MM.1S (cell line): ENCODE measurements at regions not wholly inside any gene's neighbourhood (a gene's known extent, or its start where the extent isn't known, plus 50 kb on each side); places are given as distances from the start of the nearest gene placed in this dataset.

Source experiments
- DNase-seq: peaks from one replicate; pipeline ENCODE4 v3.0.0-alpha.2; 2015
- H2AFZ ChIP-seq: fragments of 300-600 bp; sonication (generic); 2 replicates; pipeline ENCODE4 v1.6.0; 2016; ENCODE audit warnings: antibody characterized with exemption, low read length
- H3F3A ChIP-seq: fragments of 300-600 bp; sonication (generic); 2 replicates; pipeline ENCODE4 v1.6.1; 2016; ENCODE audit warnings: mild to moderate bottlenecking, antibody characterized with exemption, low read length, moderate library complexity, mixed read lengths; ENCODE audit not compliant: insufficient read depth
- H3K27ac ChIP-seq: fragments of 300-600 bp; sonication (generic); 2 replicates; pipeline ENCODE4 v1.5.1; 2016; ENCODE audit warnings: mild to moderate bottlenecking, low read length
- H3K27me3 ChIP-seq: fragments of 300-600 bp; sonication (generic); replicated peaks from 2 replicates; pipeline ENCODE4 v1.6.0; 2016; ENCODE audit warnings: low read length; ENCODE audit not compliant: insufficient read depth
- H3K36me3 ChIP-seq: fragments of 300-600 bp; sonication (generic); replicated peaks from 2 replicates; pipeline ENCODE4 v1.6.1; 2016; ENCODE audit warnings: mild to moderate bottlenecking, low read length, mixed read lengths; ENCODE audit not compliant: insufficient read depth
- H3K4me1 ChIP-seq: fragments of 300-600 bp; sonication (generic); 2 replicates; pipeline ENCODE4 v1.6.1; 2016; ENCODE audit warnings: low read length, mixed read lengths
- H3K4me2 ChIP-seq: fragments of 300-600 bp; sonication (generic); 2 replicates; pipeline ENCODE4 v1.6.0; 2016; ENCODE audit warnings: low read depth, low read length
- H3K4me3 ChIP-seq: fragments of 300-600 bp; sonication (generic); 2 replicates; pipeline ENCODE4 v1.5.1; 2016; ENCODE audit warnings: low read length, mixed read lengths
- H3K79me2 ChIP-seq: fragments of 300-600 bp; sonication (generic); 2 replicates; pipeline ENCODE4 v1.6.1; 2016; ENCODE audit warnings: mixed run types, low read length, mixed read lengths
- H3K9ac ChIP-seq: fragments of 300-600 bp; sonication (generic); 2 replicates; pipeline ENCODE4 v1.6.1; 2016; ENCODE audit warnings: low read length, mixed read lengths
- H3K9me2 ChIP-seq: fragments of 300-600 bp; sonication (generic); replicated peaks from 2 replicates; pipeline ENCODE4 v1.6.1; 2016; ENCODE audit warnings: mild to moderate bottlenecking, low read length, mixed read lengths; ENCODE audit not compliant: insufficient read depth
- H3K9me3 ChIP-seq: fragments of 300-600 bp; sonication (generic); replicated peaks from 2 replicates; pipeline ENCODE4 v1.6.1; 2016; ENCODE audit warnings: mild to moderate bottlenecking, low read length, mixed read lengths; ENCODE audit not compliant: insufficient read depth
- H4K20me1 ChIP-seq: fragments of 300-600 bp; sonication (generic); 2 replicates; pipeline ENCODE4 v1.6.1; 2016; ENCODE audit warnings: mild to moderate bottlenecking, low read length, moderate library complexity, mixed read lengths; ENCODE audit not compliant: insufficient read depth
- EZH2 ChIP-seq: fragments of 300-600 bp; sonication (generic); optimal IDR thresholded peaks from 2 replicates; pipeline ENCODE3; 2017; ENCODE audit warnings: low read depth, mild to moderate bottlenecking, antibody characterized with exemption, low read length, mixed read lengths
- EZH2phosphoT487 ChIP-seq: fragments of 300-600 bp; sonication (generic); IDR thresholded peaks from 2 replicates; pipeline ENCODE4 v1.6.1; 2018; ENCODE audit warnings: antibody characterized with exemption, low read length
- TF ChIP-seq, protein P1 (sequence below): fragments of 300-600 bp; sonication (generic); IDR thresholded peaks from 2 replicates; pipeline ENCODE4 v1.5.1; 2016; ENCODE audit warnings: antibody characterized with exemption, low read length, mixed read lengths

DNA sequence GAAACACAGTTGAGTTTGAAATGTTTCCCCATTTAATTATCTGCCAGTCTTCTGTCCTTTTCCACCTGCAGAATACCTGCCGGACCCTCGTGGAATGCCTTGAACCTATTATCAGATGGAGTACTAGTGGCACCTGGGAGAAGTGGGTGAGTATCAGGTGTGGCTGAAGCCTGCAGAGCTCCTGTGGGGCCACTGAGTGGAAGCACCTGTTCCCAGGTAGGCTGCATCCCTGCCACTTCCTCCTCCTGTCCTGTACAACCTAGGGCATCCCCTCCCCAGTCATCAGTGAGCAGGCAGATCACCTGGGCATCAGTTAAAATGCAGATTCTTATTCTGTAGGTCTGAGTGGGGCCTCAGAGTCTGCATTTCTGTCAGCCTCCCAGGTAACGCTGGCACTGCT lies 80.8 kb upstream of the BZW1 start:
- no peak overlapping the region for H2AFZ ChIP-seq
- DNase-seq, result no peak
- H3K36me3 ChIP-seq, result no peaks in the 10 kb centered on the region

DNA sequence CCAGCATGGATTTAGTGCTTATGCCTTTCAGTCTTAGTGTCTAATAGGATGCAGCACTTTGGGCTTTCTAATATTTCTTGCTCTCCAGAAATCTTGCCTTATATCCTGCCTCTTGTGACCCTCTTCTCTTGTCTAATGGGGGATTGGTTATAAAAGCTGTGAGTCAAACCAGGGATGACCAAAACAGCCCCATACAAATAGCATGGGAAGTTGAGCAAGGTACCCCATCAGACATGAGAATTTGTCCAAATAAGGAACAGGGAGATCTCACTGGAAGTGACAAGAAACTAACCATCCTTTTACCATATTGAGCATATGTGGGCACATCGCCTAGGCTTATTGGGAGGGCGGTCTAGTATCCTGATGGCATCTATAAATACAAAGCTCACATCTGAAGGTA lies 78.8 kb upstream of the BZW1 start:
- H4K20me1 ChIP-seq, result no peaks in the 10 kb centered on the region
- H3K4me3 ChIP-seq, result no peak overlapping the region
- no peak overlapping the region for H3K9ac ChIP-seq
- no peak overlapping the region for H2AFZ ChIP-seq
- H3K27ac ChIP-seq, result no peak overlapping the region
- H3K4me1 ChIP-seq, result peaks cover 5% of the 10 kb centered on the region; the same call in 1 of the 2 replicates
- no peaks in the 10 kb centered on the region for H3K27me3 ChIP-seq
- no peaks in the 10 kb centered on the region for H3K79me2 ChIP-seq
- no peak overlapping the region for H3K4me2 ChIP-seq
- H3K36me3 ChIP-seq, result no peaks in the 10 kb centered on the region
- H3F3A ChIP-seq, result no peaks in the 10 kb centered on the region
- TF ChIP-seq EZH2 (no peak), EZH2phosphoT487 (no peak)
- TF ChIP-seq, protein P1, sequence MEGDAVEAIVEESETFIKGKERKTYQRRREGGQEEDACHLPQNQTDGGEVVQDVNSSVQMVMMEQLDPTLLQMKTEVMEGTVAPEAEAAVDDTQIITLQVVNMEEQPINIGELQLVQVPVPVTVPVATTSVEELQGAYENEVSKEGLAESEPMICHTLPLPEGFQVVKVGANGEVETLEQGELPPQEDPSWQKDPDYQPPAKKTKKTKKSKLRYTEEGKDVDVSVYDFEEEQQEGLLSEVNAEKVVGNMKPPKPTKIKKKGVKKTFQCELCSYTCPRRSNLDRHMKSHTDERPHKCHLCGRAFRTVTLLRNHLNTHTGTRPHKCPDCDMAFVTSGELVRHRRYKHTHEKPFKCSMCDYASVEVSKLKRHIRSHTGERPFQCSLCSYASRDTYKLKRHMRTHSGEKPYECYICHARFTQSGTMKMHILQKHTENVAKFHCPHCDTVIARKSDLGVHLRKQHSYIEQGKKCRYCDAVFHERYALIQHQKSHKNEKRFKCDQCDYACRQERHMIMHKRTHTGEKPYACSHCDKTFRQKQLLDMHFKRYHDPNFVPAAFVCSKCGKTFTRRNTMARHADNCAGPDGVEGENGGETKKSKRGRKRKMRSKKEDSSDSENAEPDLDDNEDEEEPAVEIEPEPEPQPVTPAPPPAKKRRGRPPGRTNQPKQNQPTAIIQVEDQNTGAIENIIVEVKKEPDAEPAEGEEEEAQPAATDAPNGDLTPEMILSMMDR, result no peak
- H3K9me2 ChIP-seq, result no peaks in the 10 kb centered on the region
- no peak for DNase-seq
- H3K9me3 ChIP-seq, result no peaks in the 10 kb centered on the region

More for the DNA sequence above, 80.8 kb upstream of the BZW1 start:
- H3K4me2 ChIP-seq, result no peak overlapping the region
- no peaks in the 10 kb centered on the region for H4K20me1 ChIP-seq
- H3K9me2 ChIP-seq, result no peaks in the 10 kb centered on the region
- no peaks in the 10 kb centered on the region for H3K27me3 ChIP-seq
- no peak overlapping the region for H3K9ac ChIP-seq
- no peaks in the 10 kb centered on the region for H3K79me2 ChIP-seq
- no peak overlapping the region for H3K4me3 ChIP-seq
- no peaks in the 10 kb centered on the region for H3K9me3 ChIP-seq
- H3K27ac ChIP-seq, result no peak overlapping the region
- no peaks in the 10 kb centered on the region for H3F3A ChIP-seq
- TF ChIP-seq EZH2phosphoT487, result no peak
- TF ChIP-seq, protein P1, result no peak
- TF ChIP-seq EZH2, result no peak
- peaks cover 5% of the 10 kb centered on the region; the same call in 1 of the 2 replicates for H3K4me1 ChIP-seq

- 0 out of 2 replicates have a peak, but pooled peaks cover under 1% of the 10 kb centered on the region for H3K4me1 ChIP-seq
- H3K27me3 ChIP-seq, result no peaks in the 10 kb centered on the region
- no peak overlapping the region for H3K4me2 ChIP-seq
- TF ChIP-seq, protein P1, result no peak
- no peak for TF ChIP-seq EZH2phosphoT487
- no peak for TF ChIP-seq EZH2
- H3K27ac ChIP-seq, result no peak overlapping the region
- H3K9ac ChIP-seq, result no peak overlapping the region
- no peaks in the 10 kb centered on the region for H3F3A ChIP-seq
- H3K79me2 ChIP-seq, result no peaks in the 10 kb centered on the region
- no peaks in the 10 kb centered on the region for H3K36me3 ChIP-seq
- no peaks in the 10 kb centered on the region for H3K9me2 ChIP-seq
- no peaks in the 10 kb centered on the region for H4K20me1 ChIP-seq
- DNase-seq, result no peak
- H3K4me3 ChIP-seq, result no peak overlapping the region
- H2AFZ ChIP-seq, result no peak overlapping the region
- H3K9me3 ChIP-seq, result no peaks in the 10 kb centered on the region
Measured at GRCh38 chr2:200733713-200734198, 78.0 kb upstream of the BZW1 start.
